Astrocyte (in vitro differentiated cells and primary cell): ENCODE measurements at regions not wholly inside any gene's neighbourhood (a gene's known extent, or its start where the extent isn't known, plus 50 kb on each side); places are given as distances from the start of the nearest gene placed in this dataset.

ENCODE experiments used
- DNase-seq: peaks from one replicate; pipeline ENCODE4 v3.0.0-alpha.2; 2010; ENCODE audit warnings: low read depth
- FAIRE-seq: peaks from 2 replicates; lab custom pipeline; 2011; peaks lifted over from hg19 to GRCh38; lab: Jason Lieb, UNC
- H2AFZ ChIP-seq: 2 replicates; pipeline ENCODE4 v1.6.0; 2012; ENCODE audit warnings: low read depth, low read length, inconsistent platforms
- H3K27ac ChIP-seq: 2 replicates; pipeline ENCODE4 v1.5.1; 2011; ENCODE audit warnings: low read depth, low read length, inconsistent platforms
- H3K27me3 ChIP-seq: 2 replicates; pipeline ENCODE4 v1.6.0; 2011; ENCODE audit warnings: low read length, inconsistent platforms; ENCODE audit not compliant: insufficient read depth
- H3K36me3 ChIP-seq: 2 replicates; pipeline ENCODE4 v1.5.1; 2011; ENCODE audit warnings: low read length, inconsistent platforms; ENCODE audit not compliant: insufficient read depth
- H3K4me1 ChIP-seq: 2 replicates; pipeline ENCODE4 v1.5.1; 2011; ENCODE audit warnings: low read length, inconsistent platforms; ENCODE audit not compliant: insufficient read depth
- H3K4me2 ChIP-seq: 2 replicates; pipeline ENCODE4 v1.6.0; 2012; ENCODE audit warnings: low read length, inconsistent platforms
- H3K4me3 ChIP-seq: 2 replicates; pipeline ENCODE4 v1.5.1; 2011; ENCODE audit warnings: low read depth, mild to moderate bottlenecking, low read length, inconsistent platforms; ENCODE audit not compliant: insufficient read depth
- H3K79me2 ChIP-seq: 2 replicates; pipeline ENCODE4 v1.6.0; 2012; ENCODE audit warnings: mild to moderate bottlenecking, low read length, inconsistent platforms; ENCODE audit not compliant: insufficient read depth
- H3K9ac ChIP-seq: 2 replicates; pipeline ENCODE4 v1.6.0; 2012; ENCODE audit warnings: mild to moderate bottlenecking, low read length, inconsistent platforms
- H3K9me3 ChIP-seq: 2 replicates; pipeline ENCODE4 v1.5.1; 2012; ENCODE audit warnings: low read depth, mild to moderate bottlenecking, low read length, inconsistent platforms; ENCODE audit not compliant: insufficient read depth
- H4K20me1 ChIP-seq: 2 replicates; pipeline ENCODE4 v1.6.0; 2012; ENCODE audit warnings: low read length, inconsistent platforms; ENCODE audit not compliant: insufficient read depth
- H3K27ac Mint-ChIP-seq: one replicate; pipeline ENCODE4 v1.8.0; 2021; ENCODE audit warnings: mild to moderate bottlenecking, mixed read lengths; ENCODE audit not compliant: unreplicated experiment
- H3K27me3 Mint-ChIP-seq: one replicate; pipeline ENCODE4 v1.8.0; 2021; ENCODE audit warnings: low read depth, mixed read lengths; ENCODE audit not compliant: unreplicated experiment
- H3K36me3 Mint-ChIP-seq: one replicate; pipeline ENCODE4 v1.8.0; 2021; ENCODE audit warnings: low read depth, mixed read lengths; ENCODE audit not compliant: unreplicated experiment
- H3K4me1 Mint-ChIP-seq: one replicate; pipeline ENCODE4 v1.8.0; 2021; ENCODE audit warnings: low read depth, mixed read lengths; ENCODE audit not compliant: unreplicated experiment
- H3K4me3 Mint-ChIP-seq: one replicate; pipeline ENCODE4 v1.8.0; 2021; ENCODE audit warnings: mild to moderate bottlenecking, moderate library complexity, mixed read lengths; ENCODE audit not compliant: unreplicated experiment
- H3K9me3 Mint-ChIP-seq: one replicate; pipeline ENCODE4 v1.8.0; 2021; ENCODE audit warnings: mild to moderate bottlenecking, mixed read lengths; ENCODE audit not compliant: unreplicated experiment
- CTCF ChIP-seq: IDR thresholded peaks from 2 replicates; pipeline ENCODE4 v1.5.1; 2011; ENCODE audit warnings: low read depth, mild to moderate bottlenecking, inconsistent platforms, low read length, moderate library complexity; ENCODE audit not compliant: insufficient read depth
- EZH2 ChIP-seq: IDR thresholded peaks from 2 replicates; pipeline ENCODE4 v1.6.1; 2012; ENCODE audit warnings: mild to moderate bottlenecking, low read length, inconsistent platforms; ENCODE audit not compliant: insufficient read depth

GRCh38 chr2:43081131-43081765 is 145.2 kb downstream of the ZFP36L2 start:
- H3K36me3 Mint-ChIP-seq, result no peaks in the 10 kb centered on the region
- FAIRE-seq (no peak), DNase-seq (no peak)
- Histone ChIP-seq H3K9me3 (no peaks in the 10 kb centered on the region), H3K27ac (no peak overlapping the region), H2AFZ (no peak overlapping the region), H3K27me3 (no peaks in the 10 kb centered on the region), H3K4me3 (no peak overlapping the region), H3K4me1 (peaks cover 51% of the 10 kb centered on the region), H4K20me1 (no peaks in the 10 kb centered on the region), H3K79me2 (no peaks in the 10 kb centered on the region), H3K36me3 (no peaks in the 10 kb centered on the region), H3K9ac (no peak overlapping the region), H3K4me2 (no peak overlapping the region)
- no peak overlapping the region for H3K4me3 Mint-ChIP-seq
- H3K9me3 Mint-ChIP-seq, result peaks cover 2% of the 10 kb centered on the region
- TF ChIP-seq CTCF (no peak), EZH2 (no peak)
- H3K27ac Mint-ChIP-seq, result peak overlapping the region; percentile 87
- H3K27me3 Mint-ChIP-seq, result peaks cover 6% of the 10 kb centered on the region
- H3K4me1 Mint-ChIP-seq, result peaks cover 54% of the 10 kb centered on the region

GRCh38 chr2:43080571-43081021 is 145.8 kb downstream of the ZFP36L2 start:
- H3K9me3 ChIP-seq, result no peaks in the 10 kb centered on the region
- no peak overlapping the region for H3K27ac Mint-ChIP-seq
- peaks cover 6% of the 10 kb centered on the region for H3K27me3 Mint-ChIP-seq
- H3K9ac ChIP-seq, result no peak overlapping the region
- H3K27ac ChIP-seq, result no peak overlapping the region
- no peak overlapping the region for H3K4me2 ChIP-seq
- H3K36me3 ChIP-seq, result no peaks in the 10 kb centered on the region
- H3K4me1 ChIP-seq, result peaks cover 51% of the 10 kb centered on the region
- no peak overlapping the region for H2AFZ ChIP-seq
- TF ChIP-seq EZH2 (no peak), CTCF (no peak)
- H3K27me3 ChIP-seq, result no peaks in the 10 kb centered on the region
- H3K79me2 ChIP-seq, result no peaks in the 10 kb centered on the region
- no peak for FAIRE-seq
- H3K4me1 Mint-ChIP-seq, result peaks cover 54% of the 10 kb centered on the region
- no peak overlapping the region for H3K4me3 ChIP-seq
- no peaks in the 10 kb centered on the region for H4K20me1 ChIP-seq
- no peaks in the 10 kb centered on the region for H3K36me3 Mint-ChIP-seq
- H3K4me3 Mint-ChIP-seq, result no peak overlapping the region
- H3K9me3 Mint-ChIP-seq, result peaks cover 2% of the 10 kb centered on the region
- no peak for DNase-seq
